Kasumi-1 (cell line): ENCODE measurements at regions not wholly inside any gene's neighbourhood (a gene's known extent, or its start where the extent isn't known, plus 50 kb on each side); places are given as distances from the start of the nearest gene placed in this dataset.
A peak's percentile ranks its signal among the peaks of the same experiment; 100 is the strongest.

Experiments used
- DNase-seq, 2 experiments: peaks; one replicate each; lab custom pipeline; 2025; lab: John Stamatoyannopoulos, UW

DNA sequence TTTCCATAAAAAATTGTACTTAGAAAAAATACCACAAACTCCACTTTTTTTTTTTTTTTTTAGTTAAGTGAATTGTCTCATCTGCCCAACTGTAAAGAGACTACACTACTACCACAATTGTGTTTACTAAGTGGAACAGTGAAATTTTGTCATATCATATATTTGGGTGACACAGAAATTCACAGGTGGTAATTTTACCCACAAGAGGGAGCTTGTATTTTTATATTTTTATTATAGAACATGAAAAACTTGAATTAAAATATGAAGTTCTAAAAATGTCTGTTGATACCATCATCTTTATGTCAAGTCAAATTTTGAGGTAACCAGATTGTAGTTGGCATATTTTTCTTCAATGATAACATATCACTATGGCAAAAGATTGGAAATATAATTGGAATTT, 329.4 kb upstream of the SOX5 start:
- DNase-seq: no peak

DNA sequence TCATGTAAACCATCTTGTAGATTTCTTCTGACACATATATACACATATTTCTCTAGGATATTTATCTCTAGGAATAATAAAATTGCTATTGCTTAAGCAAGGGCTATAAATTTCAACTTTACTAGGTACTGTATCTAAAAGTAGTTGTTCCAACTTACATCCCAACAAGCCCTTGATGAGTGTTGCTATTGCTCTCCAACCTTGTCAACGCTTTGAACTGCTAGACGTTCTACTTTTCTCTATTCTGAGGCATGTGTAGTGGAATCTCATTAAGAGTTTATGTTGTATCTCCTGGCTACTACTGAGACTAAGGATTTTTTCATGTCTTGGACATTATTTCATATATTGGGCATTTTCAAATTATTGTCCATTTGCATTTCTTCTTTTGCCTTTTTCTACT, 321.5 kb upstream of the SOX5 start:
- no peak for DNase-seq

DNA sequence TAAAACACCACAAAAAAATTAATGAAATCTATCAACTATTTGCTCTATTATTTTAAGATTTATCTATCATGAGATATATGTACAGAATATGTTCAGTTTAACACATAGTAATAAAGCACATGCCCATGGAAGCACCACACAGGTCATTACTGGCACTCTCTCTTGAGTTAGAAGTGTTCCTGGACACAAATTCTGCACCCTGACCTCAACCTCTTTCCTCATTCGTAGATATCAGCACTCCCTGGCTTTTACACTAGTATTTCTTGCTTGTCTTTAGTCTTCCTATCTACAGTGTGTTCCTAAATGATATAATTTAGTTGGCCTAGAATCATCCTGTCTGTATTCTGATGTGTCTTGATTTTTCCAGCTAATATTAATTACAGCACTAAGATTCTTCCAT, 321.0 kb upstream of the SOX5 start:
- DNase-seq: no peak

DNA sequence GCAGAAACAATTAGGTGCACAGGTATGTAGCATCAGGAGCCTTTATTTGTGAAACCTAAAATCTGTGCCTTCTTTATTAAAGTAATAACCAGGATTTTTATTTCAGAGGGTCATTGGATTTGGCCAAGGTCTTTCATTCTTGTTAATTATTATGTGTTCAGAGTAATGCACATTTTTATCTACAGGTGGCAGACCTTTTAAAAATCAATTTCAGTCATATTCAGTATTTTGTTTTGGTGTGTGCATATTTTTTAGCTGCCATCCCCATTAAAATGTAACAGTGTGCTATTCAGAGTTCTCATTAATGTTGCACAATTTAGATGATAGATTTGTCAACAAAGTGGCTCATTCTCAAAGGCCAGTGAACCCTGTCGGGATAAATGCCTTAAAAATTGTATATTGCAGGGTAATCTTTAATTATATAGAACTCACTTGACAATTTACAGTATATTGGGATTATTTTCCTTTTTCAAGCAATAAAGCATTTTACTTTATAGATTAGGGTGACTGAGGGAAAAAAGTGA, 319.3 kb upstream of the SOX5 start:
- DNase-seq: no peak

DNA sequence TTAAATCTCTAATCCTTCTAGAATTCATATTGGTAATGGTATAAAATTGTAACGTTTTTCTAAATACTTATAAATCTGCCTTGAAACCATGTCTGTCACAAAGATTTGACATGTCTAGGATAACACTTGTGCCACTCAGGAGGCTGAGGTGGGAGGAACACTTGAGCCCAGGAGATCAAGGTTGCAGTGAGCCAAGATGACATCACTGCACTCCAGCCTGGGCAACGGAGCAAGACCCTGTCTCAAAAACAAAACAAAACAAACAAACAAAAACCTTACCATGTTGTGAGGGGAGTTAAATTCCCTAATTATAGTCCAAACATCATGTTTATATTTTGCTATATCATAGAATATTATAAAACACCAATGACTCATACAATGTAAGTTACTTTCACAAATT, 317.5 kb upstream of the SOX5 start:
- DNase-seq: no peak

DNA sequence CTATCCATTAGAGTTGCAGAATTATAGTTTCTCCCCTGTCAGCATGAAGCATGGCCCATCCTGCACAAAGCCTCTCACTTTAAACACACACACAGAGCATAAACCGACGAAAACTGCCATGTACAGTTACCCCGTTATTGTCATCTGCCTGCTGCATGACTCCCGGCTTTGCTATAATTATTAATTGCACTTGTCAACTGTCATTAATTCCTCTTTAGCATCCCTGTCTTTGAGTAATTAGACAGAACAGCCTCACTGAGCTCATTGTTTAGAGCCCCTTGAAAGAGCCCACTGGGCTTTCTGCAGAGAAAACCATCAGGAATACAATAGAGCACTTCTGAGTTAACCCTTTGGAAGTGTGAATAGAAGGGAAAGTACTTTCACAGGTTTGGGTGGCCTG, 307.2 kb upstream of the SOX5 start:
- DNase-seq: no peak

DNA sequence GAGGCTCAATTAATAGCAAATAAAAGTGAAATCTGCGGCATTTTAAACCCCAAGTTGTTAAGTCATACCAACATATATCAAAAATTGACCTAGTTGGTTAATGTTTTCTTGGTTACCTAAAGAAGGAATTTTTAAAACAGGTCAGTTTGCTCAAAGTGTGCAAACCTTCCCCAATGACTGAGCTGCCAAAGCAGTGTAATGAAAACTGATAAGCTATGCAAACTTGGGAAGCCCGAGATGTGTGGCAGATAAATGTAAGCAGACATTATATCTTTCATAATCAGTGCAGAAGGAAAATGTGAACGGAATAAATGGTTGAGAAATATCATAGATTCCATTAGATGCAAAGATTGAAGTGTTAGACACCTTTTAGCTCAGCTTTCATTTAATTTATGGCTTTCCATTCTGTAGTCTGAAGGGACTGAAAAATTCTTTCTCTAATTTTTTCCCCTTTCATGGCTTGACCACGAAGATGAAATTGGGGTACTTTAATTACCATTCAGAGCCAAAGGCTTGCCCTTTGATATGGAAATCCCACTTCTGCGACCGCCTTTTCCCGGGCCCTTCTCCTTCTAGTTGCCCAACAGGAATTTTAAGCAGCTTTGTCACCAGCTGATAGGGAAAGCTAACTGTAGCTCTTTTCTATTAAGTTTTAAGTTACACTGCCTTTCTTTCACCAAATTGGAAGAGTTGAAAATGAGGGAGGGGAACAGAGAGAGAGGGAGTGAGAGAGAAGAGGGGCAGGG, 306.6 kb upstream of the SOX5 start:
- DNase-seq: no peak

DNA sequence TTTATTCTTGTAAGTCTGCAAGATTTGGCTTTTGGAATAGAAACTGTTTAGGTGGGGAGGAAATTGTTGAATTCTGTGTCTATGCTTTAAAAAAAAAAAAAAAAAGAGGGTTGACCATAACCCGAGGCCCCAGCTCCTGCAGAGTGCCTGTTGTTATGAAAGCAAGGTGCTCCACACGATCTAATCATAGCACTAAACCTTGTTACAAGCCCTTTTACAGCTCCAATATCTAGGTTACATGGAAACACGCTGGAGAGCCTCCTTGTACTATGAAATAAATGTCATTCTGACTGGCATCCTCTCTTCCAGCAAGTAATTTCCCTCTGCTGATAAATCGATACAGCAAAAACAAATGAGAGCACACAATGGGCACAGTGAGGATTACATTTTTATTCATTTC, 303.1 kb upstream of the SOX5 start:
- no peak for DNase-seq

DNA sequence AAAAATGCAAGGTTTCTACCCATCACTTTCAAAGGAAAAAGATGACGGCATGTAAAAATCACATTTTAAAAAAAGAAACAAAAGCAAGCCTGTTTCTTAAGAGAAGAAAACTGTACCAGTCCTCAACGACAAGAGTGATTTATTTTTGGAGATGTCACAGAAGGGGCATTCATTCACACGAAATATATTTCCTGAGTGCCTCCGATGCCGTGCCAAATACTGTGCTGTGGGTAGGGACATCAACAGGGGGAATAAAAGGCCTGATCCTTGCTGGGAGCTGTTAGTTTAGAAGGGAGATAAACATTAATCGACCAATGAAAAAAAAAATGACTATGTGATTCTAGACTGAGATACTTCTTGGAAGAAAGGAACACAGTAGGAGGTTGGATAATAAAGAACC, 297.5 kb upstream of the SOX5 start:
- DNase-seq: no peak

DNA sequence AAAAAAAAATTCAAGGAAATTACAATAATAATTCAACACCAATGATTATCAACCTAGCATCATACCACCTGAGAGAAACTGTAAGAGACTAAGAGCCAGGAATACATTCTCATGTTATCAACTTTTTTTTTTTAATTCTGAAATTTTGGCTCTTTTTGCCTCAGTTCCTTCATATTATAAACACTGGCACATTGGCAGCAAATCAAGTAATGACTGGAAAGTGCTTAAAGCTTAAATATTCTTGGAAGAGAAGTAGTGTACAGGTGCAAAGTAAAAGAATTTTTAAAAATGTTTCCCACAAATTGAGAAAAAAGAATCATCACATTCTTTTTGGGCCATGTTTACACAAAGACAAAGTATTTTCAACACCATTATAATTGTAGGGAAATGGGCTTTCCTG, 296.9 kb upstream of the SOX5 start:
- no peak for DNase-seq

DNA sequence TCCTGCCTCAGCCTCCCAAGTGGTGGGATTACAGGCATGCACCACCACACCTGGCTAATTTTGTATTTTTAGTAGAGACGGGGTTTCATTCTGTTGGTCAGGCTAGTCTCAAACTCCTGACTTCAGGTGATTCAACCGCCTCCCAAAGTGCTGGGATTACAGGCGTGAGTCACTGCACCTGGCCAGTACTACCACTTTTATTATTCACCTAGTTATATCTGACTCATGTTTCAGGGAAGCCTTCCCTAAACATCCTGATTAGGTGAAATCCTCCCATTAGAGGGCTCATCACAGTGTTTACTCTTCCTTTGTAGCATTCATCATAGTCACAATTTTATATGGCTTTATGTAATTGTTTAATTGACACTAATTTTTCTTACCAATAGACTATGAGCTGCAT, 295.3 kb upstream of the SOX5 start:
- DNase-seq: no peak

DNA sequence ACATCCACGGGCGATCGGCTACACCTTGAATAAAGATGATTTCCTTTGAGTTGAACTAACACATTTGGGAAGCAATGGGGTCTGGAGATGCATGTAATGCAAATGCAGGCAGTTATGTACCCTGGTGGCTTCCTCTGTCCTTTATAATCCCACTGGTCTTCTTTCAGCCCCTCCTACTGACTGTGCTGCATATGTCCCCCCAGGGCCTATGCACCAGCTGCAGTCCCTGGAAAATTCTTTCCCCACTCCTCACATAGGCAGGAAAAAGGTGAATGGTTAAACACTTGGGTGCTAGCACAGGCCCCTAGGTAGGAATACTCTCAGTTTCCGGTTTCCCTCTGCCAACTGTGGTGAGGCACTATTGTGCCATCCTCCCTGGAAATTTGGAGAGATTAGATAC, 294.8 kb upstream of the SOX5 start:
- DNase-seq: no peak

DNA sequence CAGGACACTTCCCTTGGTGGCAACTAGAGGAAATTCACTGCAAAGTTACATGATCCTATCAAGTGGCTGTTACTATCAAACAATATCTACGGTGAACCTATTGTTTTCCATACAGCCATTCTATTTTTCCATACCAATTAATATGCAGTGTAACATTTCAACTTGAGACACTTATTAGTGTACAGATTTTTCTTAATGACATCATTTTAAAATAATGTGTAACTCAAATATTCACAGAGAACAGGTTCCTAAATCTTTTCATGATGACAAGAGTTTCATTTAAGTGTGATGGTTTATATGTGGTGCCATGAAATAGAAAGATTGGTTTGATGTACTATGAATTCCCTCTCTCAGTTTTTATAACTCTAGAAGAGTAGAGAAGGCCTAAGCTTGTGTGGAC, 291.2 kb upstream of the SOX5 start:
- no peak for DNase-seq

DNA sequence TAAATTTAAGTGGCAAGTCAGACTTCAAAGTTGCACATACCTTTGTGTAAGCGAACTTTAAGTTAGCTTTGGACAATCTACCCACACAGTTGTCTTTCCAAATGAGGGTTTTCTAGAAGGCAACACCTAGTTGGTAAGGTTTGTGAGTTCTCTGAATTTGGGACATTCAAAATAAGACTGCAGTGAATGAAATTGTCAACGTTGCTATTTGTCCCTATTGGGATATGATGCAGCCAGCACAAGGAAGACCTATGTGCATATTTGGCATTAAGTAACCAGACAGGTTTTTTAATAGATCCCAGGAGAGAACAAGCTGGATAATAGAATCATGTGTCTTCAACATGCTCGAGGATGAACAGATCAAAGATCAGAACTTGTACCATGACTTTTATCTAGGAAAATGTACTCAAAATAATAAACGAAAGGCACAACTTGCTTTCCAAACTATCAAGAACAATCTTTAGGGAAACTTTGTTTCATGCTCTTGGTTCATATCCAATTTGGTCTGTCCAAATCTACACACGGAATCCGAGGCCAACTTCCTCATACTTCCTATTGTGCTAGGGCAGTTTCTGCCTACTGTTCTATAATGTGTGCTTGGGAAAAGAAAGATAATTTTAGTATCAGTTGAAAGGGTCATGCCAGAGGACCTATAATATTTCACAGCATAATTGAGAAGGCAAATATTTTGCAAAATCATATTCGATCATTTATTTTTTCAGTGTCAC, 284.2 kb upstream of the SOX5 start:
- DNase-seq: no peak

DNA sequence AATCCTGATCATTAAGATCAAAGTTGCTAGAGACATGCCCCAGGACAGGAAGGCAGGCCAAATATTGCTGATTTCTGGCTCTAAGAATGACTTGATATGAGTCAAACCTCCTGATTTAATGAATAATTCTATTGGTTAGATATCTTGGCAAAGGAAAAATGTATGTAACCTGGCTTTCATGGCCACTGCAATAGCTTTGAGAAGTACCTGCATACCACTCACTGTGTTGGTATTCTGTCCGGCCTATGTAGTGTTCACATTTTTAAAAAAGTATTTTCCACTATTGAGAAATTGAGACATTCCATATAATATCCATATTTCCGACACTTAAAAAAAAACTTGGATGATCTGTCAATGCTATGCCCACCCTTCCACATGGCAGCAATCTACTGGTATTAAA, 283.1 kb upstream of the SOX5 start:
- DNase-seq: no peak

DNA sequence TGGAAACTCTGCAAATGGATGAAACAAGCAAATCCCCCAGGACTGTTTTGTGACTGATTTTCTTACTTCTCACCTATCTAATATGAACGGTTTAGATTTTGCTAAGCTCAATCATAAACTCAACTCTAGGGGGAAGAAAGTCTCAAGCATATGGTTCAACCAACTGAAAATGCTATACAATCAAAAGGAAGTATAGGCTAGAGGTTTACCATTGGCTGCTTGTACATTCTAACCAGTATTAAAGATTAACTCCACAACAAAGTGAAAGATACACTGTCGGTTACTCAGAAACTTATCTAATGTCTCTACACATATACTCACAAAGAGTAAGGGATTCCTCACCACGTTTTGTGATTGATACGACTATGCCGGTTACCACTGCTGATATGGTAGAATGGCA, 281.8 kb upstream of the SOX5 start:
- no peak for DNase-seq

DNA sequence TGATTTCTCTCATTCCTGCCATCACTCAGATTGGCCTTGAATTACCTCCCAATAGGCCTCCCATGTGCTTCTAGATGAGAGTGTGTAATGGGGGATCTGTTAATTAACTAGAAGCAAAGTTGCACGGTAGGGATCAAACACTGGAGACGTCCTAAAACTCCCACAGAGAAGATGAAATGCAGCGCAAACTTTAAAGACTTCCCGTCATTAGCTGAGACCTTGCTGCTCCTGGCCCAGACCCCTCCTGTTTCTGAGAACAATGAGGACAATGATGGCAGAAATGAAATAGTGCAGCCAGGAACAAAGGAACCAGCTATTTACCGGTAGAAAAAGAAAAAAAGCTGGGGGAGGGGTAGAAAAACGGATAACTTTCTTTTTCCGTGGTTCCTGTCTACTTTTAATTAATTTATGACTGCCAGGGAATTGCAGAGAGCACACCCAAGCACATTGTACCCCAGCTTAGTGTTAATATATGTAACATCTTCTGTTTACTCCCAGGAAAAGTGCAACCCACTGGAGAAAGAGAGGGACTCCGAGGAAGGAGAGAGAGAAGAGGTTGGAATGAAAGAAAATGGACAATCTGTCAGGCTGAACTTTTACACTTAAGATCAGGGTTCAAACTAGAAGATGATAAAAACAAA, 280.7 kb upstream of the SOX5 start:
- no peak for DNase-seq

DNA sequence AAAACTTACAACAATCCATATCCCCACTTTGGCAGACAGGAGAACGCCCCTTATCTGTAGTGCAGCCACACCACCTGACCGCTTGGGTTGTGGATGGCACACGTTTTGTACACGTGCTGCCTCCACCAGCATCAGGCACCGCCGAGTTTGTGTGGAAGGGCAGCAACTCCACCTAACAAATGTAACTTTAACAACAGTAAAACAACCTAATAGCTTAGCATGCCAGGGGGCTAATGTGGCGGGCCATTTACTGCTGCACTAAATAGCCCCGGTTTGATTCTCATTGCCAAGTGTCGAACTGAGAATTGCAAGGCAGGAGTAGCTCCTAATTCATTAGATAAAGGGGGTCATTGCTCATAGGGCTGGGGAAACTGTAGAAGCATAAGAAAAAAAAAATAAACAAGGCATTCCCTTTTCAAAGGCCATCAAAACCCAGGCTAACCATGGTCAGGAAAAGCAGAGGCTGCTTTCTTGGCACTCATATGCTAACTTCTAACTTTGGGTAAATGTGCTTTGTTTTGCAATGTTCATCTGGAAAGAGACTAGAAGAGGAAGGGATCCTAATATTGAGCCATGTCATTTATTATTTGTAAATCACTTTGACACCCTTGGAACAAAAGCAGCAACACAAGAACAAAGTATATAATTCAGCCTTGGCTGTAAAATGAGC, 279.7 kb upstream of the SOX5 start:
- DNase-seq: no peak

DNA sequence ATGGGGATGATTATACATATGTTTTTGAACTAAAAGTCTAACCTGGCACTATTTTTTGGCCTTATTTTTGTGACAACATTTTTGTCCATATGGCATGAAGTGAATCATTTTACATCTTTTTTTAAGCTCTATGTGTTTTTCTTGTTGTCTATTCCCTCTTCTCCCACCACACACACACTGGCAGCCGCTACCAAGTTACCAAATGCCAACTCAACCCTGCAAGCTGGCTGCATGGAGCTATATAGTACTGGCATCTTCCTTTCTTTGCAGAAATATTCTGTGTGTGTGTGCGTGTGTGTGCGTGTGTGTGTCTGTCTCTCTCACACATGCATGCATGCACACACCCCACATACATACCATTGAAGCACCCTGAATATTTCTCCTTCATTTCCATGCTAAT, 278.9 kb upstream of the SOX5 start:
- no peak for DNase-seq

DNA sequence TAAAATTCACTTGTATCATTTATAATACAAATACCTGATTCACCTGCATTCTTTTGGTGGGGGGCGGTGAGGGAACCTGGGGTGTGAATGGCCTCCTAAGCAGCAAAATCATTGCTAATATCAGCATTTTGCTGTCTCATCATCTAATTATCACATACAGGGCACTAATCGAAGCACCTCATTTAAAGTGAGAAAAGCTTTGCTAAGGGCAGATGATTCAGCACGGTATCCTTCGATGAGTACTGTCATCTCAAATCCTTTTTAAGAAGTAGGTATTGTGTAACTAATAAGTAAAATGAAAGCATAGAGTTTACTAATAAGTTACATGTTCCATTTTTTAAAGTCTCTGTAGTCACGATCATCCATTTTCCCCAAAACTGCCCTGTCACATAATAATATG, 278.1 kb upstream of the SOX5 start:
- no peak for DNase-seq

DNA sequence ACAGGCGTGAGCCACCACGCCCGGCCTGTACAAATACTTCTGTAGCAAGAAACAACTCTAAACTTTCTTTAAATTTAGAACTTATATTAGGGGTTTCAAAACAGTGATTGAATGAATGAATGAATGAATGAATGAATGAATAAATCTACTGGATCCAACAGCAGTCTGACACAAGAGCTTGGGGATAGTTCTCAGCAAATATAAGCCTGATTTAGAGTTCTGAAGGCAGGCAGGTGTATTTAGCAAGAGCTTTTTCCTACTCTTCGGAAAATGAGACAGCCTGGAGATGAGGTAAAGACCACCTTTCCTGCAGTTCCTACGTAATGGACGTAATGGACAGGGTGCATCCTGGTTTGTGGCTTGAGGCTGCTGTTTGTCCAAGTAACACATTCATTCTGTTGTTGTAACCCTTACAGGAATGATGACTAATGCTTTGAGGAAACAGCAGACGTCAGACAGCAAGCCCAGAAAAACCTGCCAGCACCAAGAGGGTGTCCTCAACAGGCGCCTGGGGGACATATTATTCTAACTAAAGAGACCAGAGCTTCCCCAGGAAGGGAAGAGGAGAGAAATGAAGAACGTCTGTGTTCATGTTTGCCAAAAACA, 277.4 kb upstream of the SOX5 start:
- peak; percentile 58 to 67 for DNase-seq

DNA sequence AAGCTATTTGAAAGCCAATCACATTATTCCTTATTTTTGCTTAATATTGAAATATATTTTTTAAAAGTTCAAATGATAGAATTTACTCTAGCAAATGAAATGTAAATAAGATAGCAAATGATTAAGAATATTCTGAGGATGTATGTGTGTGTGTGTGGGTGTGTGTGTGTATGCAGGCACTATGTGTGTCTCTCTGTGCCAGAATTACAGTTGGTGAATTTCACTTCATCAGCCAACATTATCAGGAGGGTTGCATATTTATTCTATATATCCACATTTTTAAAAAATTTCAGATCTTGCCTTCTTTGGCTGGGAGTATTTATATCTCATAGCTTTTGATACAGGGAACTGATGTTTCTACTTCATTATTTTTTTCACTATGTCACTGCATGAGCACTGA, 274.9 kb upstream of the SOX5 start:
- DNase-seq: no peak
